22Rv1 (cell line): ENCODE measurements at regions not wholly inside any gene's neighbourhood (a gene's known extent, or its start where the extent isn't known, plus 50 kb on each side); places are given as distances from the start of the nearest gene placed in this dataset.

Experiments
- CTCF ChIP-seq: fragments of 450-650 bp; IDR thresholded peaks from 2 replicates; pipeline ENCODE4 v1.5.1; 2017; ENCODE audit warnings: mild to moderate bottlenecking
- ZFX ChIP-seq: fragments of 450-650 bp; IDR thresholded peaks from 2 replicates; pipeline ENCODE4 v1.6.1; 2017; ENCODE audit warnings: antibody characterized with exemption, borderline replicate concordance

GRCh38 chr1:87249803-87250202, 78.9 kb upstream of the LMO4 start:
- TF ChIP-seq CTCF (no peak), ZFX (no peak)
